Frontal cortex (tissue), 3 donors: ENCODE measurements at regions not wholly inside any gene's neighbourhood (a gene's known extent, or its start where the extent isn't known, plus 50 kb on each side); places are given as distances from the start of the nearest gene placed in this dataset.

Experiments
- DNase-seq, 2 donors: peaks; one replicate each; pipeline ENCODE4 v3.0.0; 2012; ENCODE audit warnings: low spot score in 2 of 2
- FAIRE-seq: peaks from 2 replicates; lab custom pipeline; 2012; peaks lifted over from hg19 to GRCh38; lab: Jason Lieb, UNC
- donor health status: control.
- donor health status: control.
- donor health status: control.

- FAIRE-seq (no peak), DNase-seq (no peak)
Measured at GRCh38 chr21:29228306-29228705, 70.4 kb upstream of the BACH1 start.

- FAIRE-seq = no peak
Measured at GRCh38 chr21:29230551-29231261, 68.0 kb upstream of the BACH1 start.

GRCh38 chr21:29231756-29232529 lies 66.8 kb upstream of the BACH1 start:
- FAIRE-seq (no peak), DNase-seq (no peak)

More at GRCh38 chr21:29230551-29231261, 68.0 kb upstream of the BACH1 start:
- no peak for DNase-seq

GRCh38 chr21:29232530-29233255 lies 66.0 kb upstream of the BACH1 start:
- FAIRE-seq = no peak
- no peak for DNase-seq

GRCh38 chr21:29233256-29233546 lies 65.5 kb upstream of the BACH1 start:
- no peak for FAIRE-seq
- no peak for DNase-seq

- DNase-seq = no peak
- no peak for FAIRE-seq
Measured at GRCh38 chr21:29233611-29234540, 64.8 kb upstream of the BACH1 start.

GRCh38 chr21:29235714-29236197 lies 63.0 kb upstream of the BACH1 start:
- DNase-seq (no peak), FAIRE-seq (no peak)

- FAIRE-seq = no peak
- DNase-seq = no peak
Measured at GRCh38 chr21:29236201-29236600, 62.5 kb upstream of the BACH1 start.

GRCh38 chr21:29237110-29238052 lies 61.3 kb upstream of the BACH1 start:
- FAIRE-seq = no peak
- DNase-seq = no peak

GRCh38 chr21:29238053-29238966 lies 60.4 kb upstream of the BACH1 start:
- DNase-seq (no peak), FAIRE-seq (no peak)

- no peak for DNase-seq
- no peak for FAIRE-seq
Measured at GRCh38 chr21:29238967-29239290, 59.8 kb upstream of the BACH1 start.

GRCh38 chr21:29240136-29240535 lies 58.6 kb upstream of the BACH1 start:
- no peak for DNase-seq
- no peak for FAIRE-seq

- FAIRE-seq = no peak
- no peak for DNase-seq
Measured at GRCh38 chr21:29242201-29242600, 56.5 kb upstream of the BACH1 start.

GRCh38 chr21:29243188-29243587 lies 55.5 kb upstream of the BACH1 start:
- FAIRE-seq (no peak), DNase-seq (no peak)

- no peak for DNase-seq
- no peak for FAIRE-seq
Measured at GRCh38 chr21:29245104-29245643, 53.5 kb upstream of the BACH1 start.

- DNase-seq = no peak
- no peak for FAIRE-seq
Measured at GRCh38 chr21:29245863-29246262, 52.9 kb upstream of the BACH1 start.

- no peak for DNase-seq
- no peak for FAIRE-seq
Measured at GRCh38 chr21:29246614-29247013, 52.1 kb upstream of the BACH1 start.

- DNase-seq (no peak), FAIRE-seq (peak; percentile 93)
Measured at GRCh38 chr21:29248124-29248523, 50.6 kb upstream of the BACH1 start.
